Left lobe of liver (tissue), 2 donors: ENCODE measurements at regions not wholly inside any gene's neighbourhood (a gene's known extent, or its start where the extent isn't known, plus 50 kb on each side); places are given as distances from the start of the nearest gene placed in this dataset.

Source experiments
- ATAC-seq: fragments of 200-7000 bp; cut with Tn5 transposase; one replicate; pipeline ENCODE4 v1.9.1; 2020; ENCODE audit warnings: mild to moderate bottlenecking, moderate library complexity
- DNase-seq: peaks from one replicate; pipeline ENCODE4 v3.0.0-alpha.2; 2020; ENCODE audit warnings: low spot score
- donor health status: DM: no; HTN: no; CAD: no; lungs with moderate emphysema.
- donor health status: DM: no; HTN: yes; CAD: no.

DNA sequence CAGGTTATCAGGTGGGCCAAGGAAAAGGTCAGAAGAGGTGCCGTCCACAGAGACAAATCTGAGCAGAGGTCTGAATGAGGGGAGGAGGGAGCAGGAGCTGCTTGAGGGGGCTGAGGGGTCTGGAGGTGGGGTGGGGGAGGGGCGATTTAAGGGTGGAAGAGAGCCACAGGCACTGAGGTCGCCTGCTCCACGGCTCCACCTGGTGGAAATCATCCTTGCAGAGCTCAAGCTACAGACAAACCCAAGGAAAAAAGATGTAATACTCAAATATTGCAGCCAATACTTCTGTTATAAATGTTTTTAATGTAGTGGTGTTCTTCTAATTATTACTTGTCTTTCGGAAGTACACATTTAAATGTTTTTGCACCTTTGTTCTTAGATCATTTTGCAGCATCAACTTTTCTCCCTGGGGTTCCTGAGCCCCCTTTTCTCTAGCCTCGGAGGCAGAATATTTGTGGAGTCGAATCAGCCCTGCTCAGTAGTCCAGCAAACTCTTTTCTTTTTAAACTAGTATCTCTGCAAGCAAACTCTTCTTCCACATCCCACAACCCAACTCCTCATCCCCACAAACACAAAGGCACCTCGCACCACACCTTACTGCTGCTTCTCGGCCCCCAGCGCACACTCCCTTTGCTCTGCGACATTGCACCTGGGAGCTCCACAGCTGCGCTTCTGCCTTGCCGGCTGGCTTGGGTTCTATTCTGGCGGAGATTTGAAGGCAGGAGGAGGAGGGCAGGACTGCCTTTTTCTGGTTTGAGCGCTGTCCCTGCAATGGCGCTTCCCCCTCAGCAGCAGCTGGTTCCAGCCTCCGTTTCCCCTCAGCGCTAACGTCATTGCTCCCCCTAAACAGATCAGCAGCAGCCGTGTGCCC is 51.0 kb upstream of the TFAP2A start:
- DNase-seq (no peak), ATAC-seq (peak; percentile 77)
